H1 (cell line): ENCODE measurements at regions not wholly inside any gene's neighbourhood (a gene's known extent, or its start where the extent isn't known, plus 50 kb on each side); places are given as distances from the start of the nearest gene placed in this dataset.

Source experiments
- CTCF ChIA-PET: fragments of 300-600 bp; sonication (Branson Sonifier 250); formaldehyde crosslinking; loops from one replicate; lab custom pipeline; 2021; ENCODE audit not compliant: partially characterized antibody; lab: Charles Lee
- POLR2A ChIA-PET: fragments of 300-600 bp; sonication (Branson Sonifier 250); formaldehyde crosslinking; loops from one replicate; lab custom pipeline; 2021; ENCODE audit warnings: inconsistent platforms; ENCODE audit not compliant: partially characterized antibody; lab: Charles Lee
- DNase-seq, 2 experiments: peaks; one replicate each; pipeline versions ENCODE4 v3.0.0 to v3.0.0-alpha.2; 2010 to 2022; ENCODE audit warnings: low spot score in 2 of 2, low read depth in 1 of 2, mixed read lengths in 1 of 2
- FAIRE-seq: peaks from 2 replicates; lab custom pipeline; 2011; peaks lifted over from hg19 to GRCh38; lab: Jason Lieb, UNC
- H2AFZ ChIP-seq: 2 replicates; pipeline ENCODE4 v1.8.1; 2012; ENCODE audit warnings: low read length, inconsistent platforms
- H2AK5ac ChIP-seq: 2 replicates; pipeline ENCODE4 v1.6.1; 2013; ENCODE audit warnings: low read depth, low read length
- H2BK120ac ChIP-seq: replicated peaks from 2 replicates; pipeline ENCODE3; 2013; ENCODE audit warnings: low read depth, low read length, inconsistent platforms
- H2BK12ac ChIP-seq: 2 replicates; pipeline ENCODE4 v1.6.1; 2013; ENCODE audit warnings: low read depth, low read length
- H2BK15ac ChIP-seq: 2 replicates; pipeline ENCODE4 v1.6.1; 2013; ENCODE audit warnings: low read length
- H2BK20ac ChIP-seq: 2 replicates; pipeline ENCODE4 v1.6.1; 2013; ENCODE audit warnings: low read length
- H2BK5ac ChIP-seq: 2 replicates; pipeline ENCODE4 v1.6.1; 2013; ENCODE audit warnings: low read depth, low read length
- H3K14ac ChIP-seq: 2 replicates; pipeline ENCODE4 v1.6.1; 2013; ENCODE audit warnings: inconsistent platforms; ENCODE audit not compliant: insufficient read length
- H3K18ac ChIP-seq: 2 replicates; pipeline ENCODE4 v1.6.1; 2013; ENCODE audit warnings: low read length; ENCODE audit errors: extremely low read depth
- H3K23ac ChIP-seq: 2 replicates; pipeline ENCODE4 v1.6.1; 2013; ENCODE audit warnings: inconsistent platforms; ENCODE audit not compliant: insufficient read length
- H3K23me2 ChIP-seq: 2 replicates; pipeline ENCODE4 v1.6.1; 2013; ENCODE audit warnings: low read depth, low read length
- H3K27ac ChIP-seq: 2 replicates; pipeline ENCODE4 v1.6.1; 2011; ENCODE audit warnings: low read depth, low read length, inconsistent platforms
- H3K27me3 ChIP-seq, 4 experiments: replicated peaks in 1 of 4; 1 replicate in 1 of 4; 2 replicates in 3 of 4; pipeline versions ENCODE4 v1.6.1 to v1.8.1; 2011 to 2013; ENCODE audit warnings: low read length in 3 of 4, mild to moderate bottlenecking in 3 of 4, inconsistent platforms in 2 of 4, mixed read lengths in 2 of 4, moderate library complexity in 1 of 4; ENCODE audit not compliant: control insufficient read depth in 3 of 4, insufficient read depth in 3 of 4; ENCODE audit errors: extremely low read depth in 1 of 4
- H3K36me3 ChIP-seq, 4 experiments: 2 replicates each; pipeline versions ENCODE4 v1.6.1 to v1.8.1; 2011 to 2013; ENCODE audit warnings: mild to moderate bottlenecking in 4 of 4, low read length in 3 of 4, moderate library complexity in 2 of 4, control low read depth in 1 of 4, inconsistent platforms in 1 of 4; ENCODE audit not compliant: insufficient read depth in 4 of 4, control insufficient read depth in 2 of 4
- H3K4ac ChIP-seq: replicated peaks from 2 replicates; pipeline ENCODE3; 2013; ENCODE audit warnings: low read length, low read depth, mixed read lengths, inconsistent platforms; ENCODE audit not compliant: insufficient read length
- H3K4me1 ChIP-seq, 4 experiments: replicated peaks in 1 of 4; 1 replicate in 1 of 4; 2 replicates in 3 of 4; pipeline versions ENCODE4 v1.6.1 to v1.8.1; 2011 to 2013; ENCODE audit warnings: low read length in 3 of 4, inconsistent platforms in 2 of 4, mixed read lengths in 1 of 4; ENCODE audit not compliant: insufficient read depth in 4 of 4, control insufficient read depth in 3 of 4
- H3K4me2 ChIP-seq, 2 experiments: 2 replicates each; pipeline versions ENCODE4 v1.6.1 to v1.8.1; 2011 to 2013; ENCODE audit warnings: low read depth in 2 of 2, low read length in 2 of 2, control low read depth in 1 of 2, inconsistent platforms in 1 of 2, mild to moderate bottlenecking in 1 of 2; ENCODE audit not compliant: insufficient read depth in 1 of 2
- H3K4me3 ChIP-seq, 4 experiments: fragments of 200-600, 300-600 bp in 1 of 4; sonication (generic), shearing (Covaris generic), sonication (Bioruptor Twin) in 1 of 4; 2 replicates each; pipeline versions ENCODE4 v1.5.1 to v1.8.1; 2011 to 2016; ENCODE audit warnings: low read length in 4 of 4, low read depth in 3 of 4, control low read depth in 2 of 4, inconsistent platforms in 2 of 4, mild to moderate bottlenecking in 2 of 4, mixed read lengths in 1 of 4, moderate library complexity in 1 of 4; ENCODE audit not compliant: insufficient read depth in 2 of 4; ENCODE audit errors: extremely low read depth in 1 of 4
- H3K56ac ChIP-seq: replicated peaks from 2 replicates; pipeline ENCODE3; 2013; ENCODE audit warnings: low read depth, mild to moderate bottlenecking, mixed read lengths, low read length, inconsistent platforms; ENCODE audit not compliant: insufficient read length
- H3K79me1 ChIP-seq: 2 replicates; pipeline ENCODE4 v1.6.1; 2013; ENCODE audit warnings: low read depth, low read length, control low read depth
- H3K79me2 ChIP-seq, 2 experiments: 2 replicates each; pipeline versions ENCODE4 v1.6.1 to v1.8.1; 2012 to 2013; ENCODE audit warnings: low read length in 2 of 2, mild to moderate bottlenecking in 2 of 2, inconsistent platforms in 1 of 2; ENCODE audit not compliant: insufficient read depth in 2 of 2, control insufficient read depth in 1 of 2
- H3K9ac ChIP-seq, 4 experiments: replicated peaks in 1 of 4; 1 replicate in 1 of 4; 2 replicates in 3 of 4; pipeline versions ENCODE4 v1.6.1 to v1.8.1; 2011 to 2013; ENCODE audit warnings: low read depth in 3 of 4, low read length in 3 of 4, control low read depth in 2 of 4, mild to moderate bottlenecking in 2 of 4, moderate library complexity in 2 of 4, inconsistent platforms in 1 of 4; ENCODE audit errors: extremely low read depth in 1 of 4
- H3K9me3 ChIP-seq, 2 experiments: 2 replicates each; pipeline versions ENCODE4 v1.6.1 to v1.8.1; 2012 to 2013; ENCODE audit warnings: mild to moderate bottlenecking in 2 of 2, moderate library complexity in 2 of 2, control low read depth in 1 of 2, inconsistent platforms in 1 of 2, low read depth in 1 of 2, low read length in 1 of 2, mixed read lengths in 1 of 2; ENCODE audit not compliant: insufficient read depth in 2 of 2
- H4K20me1 ChIP-seq, 2 experiments: replicated peaks in 1 of 2; 2 replicates each; pipeline versions ENCODE3 to v1.8.1; 2011 to 2013; ENCODE audit warnings: inconsistent platforms in 2 of 2, low read length in 2 of 2, mild to moderate bottlenecking in 1 of 2; ENCODE audit not compliant: insufficient read depth in 2 of 2, control insufficient read depth in 1 of 2
- H4K5ac ChIP-seq: 2 replicates; pipeline ENCODE4 v1.6.1; 2013; ENCODE audit warnings: low read length, low read depth, mixed read lengths, inconsistent platforms; ENCODE audit not compliant: insufficient read length
- H4K8ac ChIP-seq: 2 replicates; pipeline ENCODE4 v1.8.0; 2013; ENCODE audit warnings: mild to moderate bottlenecking, moderate library complexity, low read length, inconsistent platforms; ENCODE audit not compliant: insufficient read depth; ENCODE audit errors: extremely low read depth
- H4K91ac ChIP-seq: replicated peaks from 2 replicates; pipeline ENCODE3; 2013; ENCODE audit warnings: low read length, mixed read lengths, inconsistent platforms; ENCODE audit not compliant: insufficient read length
- CBX5 ChIP-seq: fragments of 300-800, 300-1000 bp; sonication (generic); IDR thresholded peaks from 2 replicates; pipeline ENCODE4 v1.7.1; 2016; ENCODE audit warnings: antibody characterized with exemption, low read length, low read depth
- EGR1 ChIP-seq: IDR thresholded peaks from 2 replicates; pipeline ENCODE4 v1.6.1; 2011; ENCODE audit warnings: low read depth, low read length, borderline replicate concordance
- JUN ChIP-seq: IDR thresholded peaks from 2 replicates; pipeline ENCODE4 v1.6.1; 2011; ENCODE audit warnings: low read depth, mild to moderate bottlenecking, improper control_type of control experiment, low read length
- KDM5A ChIP-seq: fragments of 200-600 bp; IDR thresholded peaks from 2 replicates; pipeline ENCODE4 v1.7.1; 2012; ENCODE audit warnings: mild to moderate bottlenecking, low read length, inconsistent platforms, mixed read lengths
- NANOG ChIP-seq: IDR thresholded peaks from 2 replicates; pipeline ENCODE4 v1.6.1; 2011; ENCODE audit warnings: low read length, low read depth, mild to moderate bottlenecking, inconsistent platforms; ENCODE audit not compliant: insufficient read depth, poor library complexity, severe bottlenecking
- NRF1 ChIP-seq: IDR thresholded peaks from 2 replicates; pipeline ENCODE4 v1.6.1; 2011; ENCODE audit warnings: mild to moderate bottlenecking, low read depth, low read length, improper control_type of control experiment
- POLR2AphosphoS5 ChIP-seq: IDR thresholded peaks from 2 replicates; pipeline ENCODE4 v1.6.1; 2011; ENCODE audit warnings: low read depth, low read length
- POU5F1 ChIP-seq: IDR thresholded peaks from 2 replicates; pipeline ENCODE4 v1.6.1; 2011; ENCODE audit warnings: low read depth, mild to moderate bottlenecking, low read length, moderate library complexity
- RBBP5 ChIP-seq: IDR thresholded peaks from 2 replicates; pipeline ENCODE4 v1.7.1; 2012; ENCODE audit warnings: low read depth, mild to moderate bottlenecking, inconsistent platforms, low read length, moderate library complexity, borderline replicate concordance
- RFX5 ChIP-seq: IDR thresholded peaks from 2 replicates; pipeline ENCODE4 v1.6.1; 2011; ENCODE audit warnings: low read depth, low read length, improper control_type of control experiment, borderline replicate concordance
- RXRA ChIP-seq: IDR thresholded peaks from 2 replicates; pipeline ENCODE4 v1.6.1; 2011; ENCODE audit warnings: low read depth, mild to moderate bottlenecking, low read length, moderate library complexity; ENCODE audit not compliant: insufficient read depth
- SAP30 ChIP-seq: fragments of 300-600 bp; sonication (generic); IDR thresholded peaks from 2 replicates; pipeline ENCODE4 v1.7.1; 2012; ENCODE audit warnings: low read length, moderate library complexity, mild to moderate bottlenecking, inconsistent platforms; ENCODE audit not compliant: insufficient read depth, insufficient replicate concordance
- SRF ChIP-seq: IDR thresholded peaks from 2 replicates; pipeline ENCODE4 v1.6.1; 2011; ENCODE audit warnings: mild to moderate bottlenecking, low read depth, low read length, moderate library complexity
- TBP ChIP-seq: IDR thresholded peaks from 2 replicates; pipeline ENCODE4 v1.6.1; 2011; ENCODE audit warnings: low read depth, low read length, improper control_type of control experiment
- USF2 ChIP-seq: IDR thresholded peaks from 2 replicates; pipeline ENCODE4 v1.6.1; 2011; ENCODE audit warnings: low read length, improper control_type of control experiment
- WGBS, 2 experiments: shearing (Covaris generic) in 1 of 2; methylation state at CpG; one replicate each; pipeline versions ENCODE4 v1.1.6 to v1.1.7; 2013 to 2015; ENCODE audit warnings: low lambda C conversion rate in 2 of 2, mixed read lengths in 2 of 2, inconsistent platforms in 1 of 2, low coverage in 1 of 2, missing lambda C conversion rate in 1 of 2; ENCODE audit not compliant: insufficient replicate concordance in 2 of 2, insufficient coverage in 1 of 2, insufficient read length in 1 of 2; ENCODE audit errors: extremely low coverage in 1 of 2, missing lambda C conversion rate in 1 of 2; 5-methylcytosine and 5-hydroxymethylcytosine counted together

GRCh38 chr4:142922720-142923119 lies 76.6 kb upstream of the INPP4B start:
- WGBS, 2 experiments: 67% methylated on average over 1 of the region's 1 CpG; no CpG with 5 or more reads in 1 of the 2 experiments
- Histone ChIP-seq H3K9ac (no peak overlapping the region; a peak in 1 of 7 replicates), H2BK120ac (no peak overlapping the region), H3K4me2 (no peak overlapping the region), H3K4me3 (no peak overlapping the region), H2BK15ac (no peak overlapping the region), H3K4me1 (no peaks in the 10 kb centered on the region), H4K20me1 (no peaks in the 10 kb centered on the region), H3K36me3 (no peaks in the 10 kb centered on the region), H3K27ac (no peak overlapping the region), H3K79me2 (no peaks in the 10 kb centered on the region), H4K8ac (no peak overlapping the region), H3K56ac (no peak overlapping the region), H3K23ac (no peak overlapping the region), H3K27me3 (no peaks in the 10 kb centered on the region), H2AK5ac (no peak overlapping the region), H3K4ac (no peak overlapping the region), H3K18ac (no peak overlapping the region), H3K79me1 (no peaks in the 10 kb centered on the region), H3K23me2 (no peaks in the 10 kb centered on the region), H2BK20ac (no peak overlapping the region), H2AFZ (no peak overlapping the region), H4K5ac (no peak overlapping the region), H2BK5ac (no peak overlapping the region), H4K91ac (no peak overlapping the region), H3K9me3 (no peaks in the 10 kb centered on the region), H3K14ac (no peak overlapping the region), H2BK12ac (no peak overlapping the region)
- no peak for FAIRE-seq
- POLR2A ChIA-PET: no interaction called here
- DNase-seq: no peak
- CTCF ChIA-PET: no interaction called here
- TF ChIP-seq EGR1 (no peak), RFX5 (no peak), JUN (no peak), NRF1 (no peak), KDM5A (no peak), NANOG (no peak), RXRA (no peak), SRF (no peak), USF2 (no peak), SAP30 (no peak), CBX5 (no peak), TBP (no peak), POLR2AphosphoS5 (no peak), RBBP5 (no peak), POU5F1 (no peak)
